HCT116 (cell line): ENCODE measurements at regions not wholly inside any gene's neighbourhood (a gene's known extent, or its start where the extent isn't known, plus 50 kb on each side); places are given as distances from the start of the nearest gene placed in this dataset.
"Not testable (repeated sequence)": the region's sequence is repeated elsewhere in the genome, so short reads cannot be mapped to it uniquely, and the experiment has no call there.

ENCODE experiments used
- ATAC-seq: fragments of 200-7000 bp; cut with Tn5 transposase; 2 replicates; pipeline ENCODE4 v1.9.1; 2020; ENCODE audit warnings: mild to moderate bottlenecking, moderate library complexity
- BruUV-seq: library from RNA; stranded (reverse); fragments of 400-500 nt; replicated peaks from 2 replicates; lab custom pipeline; 2021; lab: Mats Ljungman, UMichigan
- CTCF ChIA-PET: fragments of 300-600 bp; sonication (Branson Sonifier 250); formaldehyde crosslinking; loops from one replicate; lab custom pipeline; 2021; ENCODE audit warnings: antibody characterized with exemption; lab: Charles Lee
- POLR2A ChIA-PET: fragments of 300-600, 350-600 bp; sonication (Branson Sonifier 250); formaldehyde crosslinking; loops from one replicate; lab custom pipeline; 2021; ENCODE audit warnings: antibody characterized with exemption; lab: Charles Lee
- RAD21 ChIA-PET, 2 experiments: fragments of 300-600 bp; sonication (Branson Sonifier 250); formaldehyde crosslinking; loops; one replicate each; lab custom pipeline; 2023; ENCODE audit warnings: low total read pairs in 2 of 2; ENCODE audit not compliant: uncharacterized antibody in 2 of 2, unreplicated experiment in 2 of 2, low non-redundant PET in 1 of 2; lab: Charles Lee
- DNase-seq: peaks from one replicate; pipeline ENCODE4 v3.0.0-alpha.2; 2010; ENCODE audit warnings: low read depth, low spot score
- H2AFZ ChIP-seq: fragments of 200-600 bp; shearing (Covaris generic), sonication (generic); 2 replicates; pipeline ENCODE4 v1.6.1; 2017; ENCODE audit warnings: low read depth, mixed run types, mixed read lengths, antibody characterized with exemption, low read length; ENCODE audit not compliant: poor library complexity, severe bottlenecking
- H3K27ac ChIP-seq: 2 replicates; pipeline ENCODE4 v1.5.1; 2012; ENCODE audit warnings: low read depth, low read length
- H3K27me3 ChIP-seq: fragments of 200-600 bp; sonication (generic); 2 replicates; pipeline ENCODE4 v1.6.1; 2016; ENCODE audit warnings: mixed run types, low read length, mixed read lengths; ENCODE audit not compliant: insufficient read depth
- H3K36me3 ChIP-seq, 2 experiments: fragments of 200-500 bp in 1 of 2; fragments of 200-600 bp in 1 of 2; sonication (Bioruptor generic) in 1 of 2; sonication (generic) in 1 of 2; 2 replicates each; pipeline versions ENCODE4 v1.5.1 to v1.6.1; 2014 to 2016; ENCODE audit warnings: low read length in 2 of 2, inconsistent platforms in 1 of 2, mixed read lengths in 1 of 2, mixed run types in 1 of 2; ENCODE audit not compliant: insufficient read depth in 2 of 2, control insufficient read depth in 1 of 2
- H3K4me1 ChIP-seq, 2 experiments: fragments of 200-600 bp in 1 of 2; sonication (generic) in 1 of 2; 2 replicates each; pipeline versions ENCODE4 v1.5.1 to v1.6.1; 2012 to 2017; ENCODE audit warnings: low read length in 2 of 2, inconsistent platforms in 1 of 2, mild to moderate bottlenecking in 1 of 2, mixed read lengths in 1 of 2, mixed run types in 1 of 2, moderate library complexity in 1 of 2; ENCODE audit not compliant: insufficient read depth in 2 of 2, control insufficient read depth in 1 of 2
- H3K4me2 ChIP-seq: fragments of 200-600 bp; sonication (generic); 2 replicates; pipeline ENCODE4 v1.6.1; 2017; ENCODE audit warnings: mixed run types, low read length, mixed read lengths
- H3K4me3 ChIP-seq, 2 experiments: fragments of 200-600 bp in 1 of 2; sonication (generic) in 1 of 2; replicated peaks in 1 of 2; 2 replicates each; pipeline ENCODE4 v1.5.1; 2011 to 2016; ENCODE audit warnings: low read length in 2 of 2, control low read depth in 1 of 2, low read depth in 1 of 2, mild to moderate bottlenecking in 1 of 2, mixed read lengths in 1 of 2, mixed run types in 1 of 2
- H3K79me2 ChIP-seq: fragments of 200-600 bp; sonication (generic); 2 replicates; pipeline ENCODE4 v1.6.1; 2017; ENCODE audit warnings: mild to moderate bottlenecking, mixed run types, low read length, moderate library complexity, mixed read lengths; ENCODE audit not compliant: insufficient read depth
- H3K9ac ChIP-seq: fragments of 200-600 bp; sonication (generic); 2 replicates; pipeline ENCODE4 v1.6.1; 2016; ENCODE audit warnings: low read length, mixed read lengths
- H3K9me2 ChIP-seq: fragments of 200-600 bp; sonication (generic), shearing (Covaris generic); 2 replicates; pipeline ENCODE4 v1.6.1; 2017; ENCODE audit warnings: mixed run types, mild to moderate bottlenecking, moderate library complexity; ENCODE audit not compliant: insufficient read depth
- H3K9me3 ChIP-seq, 2 experiments: fragments of 200-500 bp in 1 of 2; fragments of 200-600 bp in 1 of 2; sonication (Bioruptor generic) in 1 of 2; sonication (generic) in 1 of 2; 2 replicates each; pipeline ENCODE4 v1.6.1; 2014 to 2017; ENCODE audit warnings: low read length in 2 of 2, mixed read lengths in 2 of 2, inconsistent platforms in 1 of 2, low read depth in 1 of 2, mild to moderate bottlenecking in 1 of 2, mixed run types in 1 of 2, moderate library complexity in 1 of 2; ENCODE audit not compliant: control insufficient read depth in 1 of 2, insufficient read depth in 1 of 2
- H4K20me1 ChIP-seq: fragments of 200-600 bp; sonication (generic), shearing (Covaris generic); 2 replicates; pipeline ENCODE4 v1.6.1; 2017; ENCODE audit warnings: mixed run types, mild to moderate bottlenecking, moderate library complexity; ENCODE audit not compliant: insufficient read depth
- CEBPB ChIP-seq: IDR thresholded peaks from 2 replicates; pipeline ENCODE4 v1.6.1; 2012; ENCODE audit warnings: low read depth
- RAD21 ChIP-seq: IDR thresholded peaks from 2 replicates; pipeline ENCODE4 v1.6.1; 2012; ENCODE audit warnings: low read depth, mild to moderate bottlenecking
- intact Hi-C: fragments of 100-400 bp; cut with micrococcal nuclease; formaldehyde crosslinking; loops from 2 replicates; pipeline ENCODE4 v1.10.0; 2022

GRCh38 chr1:100661176-100661575 is 58.4 kb upstream of the VCAM1 start (continued):
- no peak for TF ChIP-seq CEBPB
- TF ChIP-seq RAD21, result no peak

GRCh38 chr1:100668494-100668893 is 51.0 kb upstream of the VCAM1 start:
- H3K9me3 ChIP-seq, H3K27me3 ChIP-seq, H3K9me2 ChIP-seq, H3K79me2 ChIP-seq, CTCF ChIA-PET, H3K4me1 ChIP-seq, intact Hi-C loops, H3K27ac ChIP-seq, H3K36me3 ChIP-seq, H4K20me1 ChIP-seq, DNase-seq, RAD21 ChIA-PET, H2AFZ ChIP-seq, H3K4me2 ChIP-seq, H3K4me3 ChIP-seq, ATAC-seq, H3K9ac ChIP-seq, POLR2A ChIA-PET, BruUV-seq: not testable (repeated sequence)
